Left ventricle myocardium inferior (tissue), 1 donor: ENCODE measurements at regions not wholly inside any gene's neighbourhood (a gene's known extent, or its start where the extent isn't known, plus 50 kb on each side); places are given as distances from the start of the nearest gene placed in this dataset.

ENCODE experiments used
- DNase-seq: peaks from one replicate; pipeline ENCODE4 v3.0.0-alpha.2; 2020
- H3K27ac ChIP-seq: fragments of 200-600 bp; replicated peaks from 2 replicates; pipeline ENCODE4 v1.8.0; 2021
- H3K27me3 ChIP-seq: fragments of 200-600 bp; 2 replicates; pipeline ENCODE4 v1.8.0; 2021; ENCODE audit warnings: low read depth
- H3K36me3 ChIP-seq: fragments of 200-600 bp; 2 replicates; pipeline ENCODE4 v1.8.0; 2021
- H3K4me1 ChIP-seq: fragments of 200-600 bp; 2 replicates; pipeline ENCODE4 v1.8.0; 2021
- H3K4me3 ChIP-seq: fragments of 200-600 bp; 2 replicates; pipeline ENCODE4 v1.8.0; 2021; ENCODE audit warnings: mild to moderate bottlenecking, moderate library complexity
- H3K9me3 ChIP-seq: fragments of 200-600 bp; replicated peaks from 2 replicates; pipeline ENCODE4 v1.8.0; 2021
- CTCF ChIP-seq: fragments of 200-600 bp; IDR thresholded peaks from 2 replicates; pipeline ENCODE4 v1.8.0; 2021; ENCODE audit warnings: antibody characterized with exemption, mild to moderate bottlenecking, borderline replicate concordance
- intact Hi-C: fragments of 100-400 bp; cut with micrococcal nuclease; formaldehyde crosslinking; loops from one replicate; pipeline ENCODE4 v1.11.0; 2022
- donor health status: DM: no; HTN: yes; CAD: no; lungs with severe emphysema.

- no peak for DNase-seq
- intact Hi-C loops: no loop called here
- H3K4me1 ChIP-seq: no peaks in the 10 kb centered on the region
Measured at GRCh38 chr5:107790671-107791070, 119.9 kb upstream of the EFNA5 start.

GRCh38 chr5:107786424-107786823, 115.7 kb upstream of the EFNA5 start:
- no peak overlapping the region for H3K27ac ChIP-seq
- TF ChIP-seq CTCF: no peak
- H3K27me3 ChIP-seq: no peaks in the 10 kb centered on the region
- peaks cover 7% of the 10 kb centered on the region for H3K9me3 ChIP-seq
- no peaks in the 10 kb centered on the region for H3K4me1 ChIP-seq
- intact Hi-C loops: no loop called here
- DNase-seq: no peak
- no peak overlapping the region for H3K4me3 ChIP-seq
- H3K36me3 ChIP-seq: no peaks in the 10 kb centered on the region

More at GRCh38 chr5:107790671-107791070, 119.9 kb upstream of the EFNA5 start:
- Histone ChIP-seq H3K4me3 (no peak overlapping the region), H3K27ac (no peak overlapping the region), H3K27me3 (no peaks in the 10 kb centered on the region), H3K9me3 (peaks cover 4% of the 10 kb centered on the region), H3K36me3 (no peaks in the 10 kb centered on the region)
- TF ChIP-seq CTCF: no peak

GRCh38 chr5:107783551-107783950, 112.8 kb upstream of the EFNA5 start:
- no peaks in the 10 kb centered on the region for H3K36me3 ChIP-seq
- H3K27ac ChIP-seq: no peak overlapping the region
- peaks cover 11% of the 10 kb centered on the region for H3K9me3 ChIP-seq
- DNase-seq: no peak
- intact Hi-C loops: no loop called here
- H3K4me1 ChIP-seq: no peaks in the 10 kb centered on the region
- H3K4me3 ChIP-seq: no peak overlapping the region
- no peak for TF ChIP-seq CTCF
- H3K27me3 ChIP-seq: no peaks in the 10 kb centered on the region

- Histone ChIP-seq H3K27me3 (no peaks in the 10 kb centered on the region), H3K36me3 (no peaks in the 10 kb centered on the region), H3K9me3 (peaks cover 11% of the 10 kb centered on the region), H3K4me1 (no peaks in the 10 kb centered on the region), H3K27ac (no peak overlapping the region), H3K4me3 (no peak overlapping the region)
- no peak for DNase-seq
- intact Hi-C loops: no loop called here
- TF ChIP-seq CTCF: no peak
Measured at GRCh38 chr5:107782561-107783169, 111.9 kb upstream of the EFNA5 start.

- H3K27ac ChIP-seq: no peak overlapping the region
- H3K4me3 ChIP-seq: no peak overlapping the region
- TF ChIP-seq CTCF: no peak
- no peaks in the 10 kb centered on the region for H3K36me3 ChIP-seq
- intact Hi-C loops: no loop called here
- H3K27me3 ChIP-seq: no peaks in the 10 kb centered on the region
- H3K4me1 ChIP-seq: no peaks in the 10 kb centered on the region
- no peak for DNase-seq
- H3K9me3 ChIP-seq: peaks cover 10% of the 10 kb centered on the region
Measured at GRCh38 chr5:107781451-107781850, 110.7 kb upstream of the EFNA5 start.
